MM.1S (cell line): ENCODE measurements at regions not wholly inside any gene's neighbourhood (a gene's known extent, or its start where the extent isn't known, plus 50 kb on each side); places are given as distances from the start of the nearest gene placed in this dataset.

Source experiments
- DNase-seq: peaks from one replicate; pipeline ENCODE4 v3.0.0-alpha.2; 2015
- H2AFZ ChIP-seq: fragments of 300-600 bp; sonication (generic); 2 replicates; pipeline ENCODE4 v1.6.0; 2016; ENCODE audit warnings: antibody characterized with exemption, low read length
- H3F3A ChIP-seq: fragments of 300-600 bp; sonication (generic); 2 replicates; pipeline ENCODE4 v1.6.1; 2016; ENCODE audit warnings: mild to moderate bottlenecking, antibody characterized with exemption, low read length, moderate library complexity, mixed read lengths; ENCODE audit not compliant: insufficient read depth
- H3K27ac ChIP-seq: fragments of 300-600 bp; sonication (generic); 2 replicates; pipeline ENCODE4 v1.5.1; 2016; ENCODE audit warnings: mild to moderate bottlenecking, low read length
- H3K27me3 ChIP-seq: fragments of 300-600 bp; sonication (generic); replicated peaks from 2 replicates; pipeline ENCODE4 v1.6.0; 2016; ENCODE audit warnings: low read length; ENCODE audit not compliant: insufficient read depth
- H3K36me3 ChIP-seq: fragments of 300-600 bp; sonication (generic); replicated peaks from 2 replicates; pipeline ENCODE4 v1.6.1; 2016; ENCODE audit warnings: mild to moderate bottlenecking, low read length, mixed read lengths; ENCODE audit not compliant: insufficient read depth
- H3K4me1 ChIP-seq: fragments of 300-600 bp; sonication (generic); 2 replicates; pipeline ENCODE4 v1.6.1; 2016; ENCODE audit warnings: low read length, mixed read lengths
- H3K4me2 ChIP-seq: fragments of 300-600 bp; sonication (generic); 2 replicates; pipeline ENCODE4 v1.6.0; 2016; ENCODE audit warnings: low read depth, low read length
- H3K4me3 ChIP-seq: fragments of 300-600 bp; sonication (generic); 2 replicates; pipeline ENCODE4 v1.5.1; 2016; ENCODE audit warnings: low read length, mixed read lengths
- H3K79me2 ChIP-seq: fragments of 300-600 bp; sonication (generic); 2 replicates; pipeline ENCODE4 v1.6.1; 2016; ENCODE audit warnings: mixed run types, low read length, mixed read lengths
- H3K9ac ChIP-seq: fragments of 300-600 bp; sonication (generic); 2 replicates; pipeline ENCODE4 v1.6.1; 2016; ENCODE audit warnings: low read length, mixed read lengths
- H3K9me2 ChIP-seq: fragments of 300-600 bp; sonication (generic); replicated peaks from 2 replicates; pipeline ENCODE4 v1.6.1; 2016; ENCODE audit warnings: mild to moderate bottlenecking, low read length, mixed read lengths; ENCODE audit not compliant: insufficient read depth
- H3K9me3 ChIP-seq: fragments of 300-600 bp; sonication (generic); replicated peaks from 2 replicates; pipeline ENCODE4 v1.6.1; 2016; ENCODE audit warnings: mild to moderate bottlenecking, low read length, mixed read lengths; ENCODE audit not compliant: insufficient read depth
- H4K20me1 ChIP-seq: fragments of 300-600 bp; sonication (generic); 2 replicates; pipeline ENCODE4 v1.6.1; 2016; ENCODE audit warnings: mild to moderate bottlenecking, low read length, moderate library complexity, mixed read lengths; ENCODE audit not compliant: insufficient read depth
- EZH2 ChIP-seq: fragments of 300-600 bp; sonication (generic); optimal IDR thresholded peaks from 2 replicates; pipeline ENCODE3; 2017; ENCODE audit warnings: low read depth, mild to moderate bottlenecking, antibody characterized with exemption, low read length, mixed read lengths
- EZH2phosphoT487 ChIP-seq: fragments of 300-600 bp; sonication (generic); IDR thresholded peaks from 2 replicates; pipeline ENCODE4 v1.6.1; 2018; ENCODE audit warnings: antibody characterized with exemption, low read length
- TF ChIP-seq, protein P1 (sequence below): fragments of 300-600 bp; sonication (generic); IDR thresholded peaks from 2 replicates; pipeline ENCODE4 v1.5.1; 2016; ENCODE audit warnings: antibody characterized with exemption, low read length, mixed read lengths

DNA sequence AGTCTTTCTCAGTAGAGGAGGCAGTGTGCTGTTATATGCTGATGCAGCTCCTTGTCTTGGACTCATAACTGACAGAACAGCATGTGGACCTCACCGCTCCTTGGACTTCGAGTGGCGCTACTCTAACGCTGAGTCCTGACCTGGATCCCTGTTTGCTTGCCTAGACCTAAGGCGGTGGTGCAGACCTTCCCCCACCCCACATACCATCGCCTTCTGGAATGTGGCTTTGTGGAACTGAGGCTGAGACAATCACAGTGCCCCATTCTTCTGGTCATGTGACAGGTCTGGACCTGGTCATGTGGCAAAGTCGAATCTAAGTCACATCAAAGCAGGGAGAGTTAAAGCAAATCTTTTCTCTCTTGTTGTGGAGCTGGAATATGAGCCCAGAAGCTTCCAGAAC is 190.7 kb upstream of the MKI67 start:
- Histone ChIP-seq H3K27ac (no peak overlapping the region), H3K4me2 (no peak overlapping the region), H3K27me3 (no peaks in the 10 kb centered on the region), H3K4me1 (no peaks in the 10 kb centered on the region), H3K9ac (no peak overlapping the region), H3K79me2 (no peaks in the 10 kb centered on the region), H3F3A (no peaks in the 10 kb centered on the region), H3K36me3 (no peaks in the 10 kb centered on the region), H3K4me3 (no peak overlapping the region), H2AFZ (no peak overlapping the region), H4K20me1 (no peaks in the 10 kb centered on the region), H3K9me2 (no peaks in the 10 kb centered on the region), H3K9me3 (no peaks in the 10 kb centered on the region)
- TF ChIP-seq EZH2 (no peak), EZH2phosphoT487 (no peak)
- TF ChIP-seq, protein P1, sequence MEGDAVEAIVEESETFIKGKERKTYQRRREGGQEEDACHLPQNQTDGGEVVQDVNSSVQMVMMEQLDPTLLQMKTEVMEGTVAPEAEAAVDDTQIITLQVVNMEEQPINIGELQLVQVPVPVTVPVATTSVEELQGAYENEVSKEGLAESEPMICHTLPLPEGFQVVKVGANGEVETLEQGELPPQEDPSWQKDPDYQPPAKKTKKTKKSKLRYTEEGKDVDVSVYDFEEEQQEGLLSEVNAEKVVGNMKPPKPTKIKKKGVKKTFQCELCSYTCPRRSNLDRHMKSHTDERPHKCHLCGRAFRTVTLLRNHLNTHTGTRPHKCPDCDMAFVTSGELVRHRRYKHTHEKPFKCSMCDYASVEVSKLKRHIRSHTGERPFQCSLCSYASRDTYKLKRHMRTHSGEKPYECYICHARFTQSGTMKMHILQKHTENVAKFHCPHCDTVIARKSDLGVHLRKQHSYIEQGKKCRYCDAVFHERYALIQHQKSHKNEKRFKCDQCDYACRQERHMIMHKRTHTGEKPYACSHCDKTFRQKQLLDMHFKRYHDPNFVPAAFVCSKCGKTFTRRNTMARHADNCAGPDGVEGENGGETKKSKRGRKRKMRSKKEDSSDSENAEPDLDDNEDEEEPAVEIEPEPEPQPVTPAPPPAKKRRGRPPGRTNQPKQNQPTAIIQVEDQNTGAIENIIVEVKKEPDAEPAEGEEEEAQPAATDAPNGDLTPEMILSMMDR = no peak
- DNase-seq = no peak

DNA sequence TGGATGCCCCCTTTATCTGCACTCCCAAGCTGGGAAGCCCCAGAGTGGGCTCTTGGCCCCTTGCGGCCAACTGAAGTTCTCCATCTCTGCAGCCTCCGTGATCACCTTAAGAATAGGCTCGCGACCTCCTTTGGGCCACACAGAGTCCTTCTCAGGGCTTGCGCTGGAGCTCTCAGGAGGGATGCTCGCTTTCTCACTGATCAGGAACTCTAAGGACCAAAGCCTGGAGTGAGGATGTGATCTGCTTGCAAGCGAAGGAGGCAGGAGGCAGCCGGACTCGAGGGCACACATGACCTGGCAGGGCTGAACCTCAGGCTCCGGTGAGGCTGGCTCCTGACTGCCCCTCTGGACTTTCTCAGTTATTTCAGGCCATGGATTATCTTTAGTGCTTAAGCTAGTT is 192.1 kb upstream of the MKI67 start:
- Histone ChIP-seq H3K9me2 (no peaks in the 10 kb centered on the region), H3K9me3 (no peaks in the 10 kb centered on the region), H2AFZ (no peak overlapping the region), H3K4me1 (no peaks in the 10 kb centered on the region), H3K4me3 (no peak overlapping the region), H3K27ac (no peak overlapping the region), H3K9ac (no peak overlapping the region), H3K36me3 (no peaks in the 10 kb centered on the region), H3K79me2 (no peaks in the 10 kb centered on the region), H3K4me2 (no peak overlapping the region), H3F3A (no peaks in the 10 kb centered on the region), H4K20me1 (no peaks in the 10 kb centered on the region), H3K27me3 (no peaks in the 10 kb centered on the region)
- DNase-seq = no peak
- TF ChIP-seq, protein P1 = no peak

DNA sequence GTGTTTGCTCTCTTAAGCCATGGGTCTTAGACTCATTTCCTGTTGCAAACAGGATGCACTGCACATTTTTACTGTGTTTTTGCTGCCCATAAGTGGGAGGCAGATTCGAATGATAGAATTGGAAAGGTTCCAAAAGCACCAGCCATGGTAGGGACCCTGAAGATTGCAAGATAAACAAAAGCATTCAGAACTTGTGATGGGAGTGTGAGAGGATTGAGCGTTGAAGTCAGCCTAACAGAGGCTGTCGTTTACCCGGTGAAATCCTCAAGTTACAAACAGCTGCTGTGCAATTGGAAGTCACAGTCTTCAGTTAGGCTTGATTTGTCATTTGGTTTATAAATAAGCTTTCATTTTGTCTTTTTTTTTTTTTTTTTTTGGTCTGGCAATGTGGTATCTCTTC is 192.7 kb upstream of the MKI67 start:
- H3K9me3 ChIP-seq = no peaks in the 10 kb centered on the region
- no peaks in the 10 kb centered on the region for H3K4me1 ChIP-seq
- H3K27me3 ChIP-seq = no peaks in the 10 kb centered on the region
- no peak overlapping the region for H3K9ac ChIP-seq
- no peak for DNase-seq
- H3K4me3 ChIP-seq = no peak overlapping the region
- no peak overlapping the region for H3K27ac ChIP-seq
- no peaks in the 10 kb centered on the region for H3K36me3 ChIP-seq
- TF ChIP-seq EZH2phosphoT487 (no peak), EZH2 (no peak)
- TF ChIP-seq, protein P1 = no peak
- no peak overlapping the region for H2AFZ ChIP-seq
- H3K4me2 ChIP-seq = no peak overlapping the region
- no peaks in the 10 kb centered on the region for H3K79me2 ChIP-seq
- H4K20me1 ChIP-seq = no peaks in the 10 kb centered on the region
- H3K9me2 ChIP-seq = no peaks in the 10 kb centered on the region
- H3F3A ChIP-seq = no peaks in the 10 kb centered on the region

DNA sequence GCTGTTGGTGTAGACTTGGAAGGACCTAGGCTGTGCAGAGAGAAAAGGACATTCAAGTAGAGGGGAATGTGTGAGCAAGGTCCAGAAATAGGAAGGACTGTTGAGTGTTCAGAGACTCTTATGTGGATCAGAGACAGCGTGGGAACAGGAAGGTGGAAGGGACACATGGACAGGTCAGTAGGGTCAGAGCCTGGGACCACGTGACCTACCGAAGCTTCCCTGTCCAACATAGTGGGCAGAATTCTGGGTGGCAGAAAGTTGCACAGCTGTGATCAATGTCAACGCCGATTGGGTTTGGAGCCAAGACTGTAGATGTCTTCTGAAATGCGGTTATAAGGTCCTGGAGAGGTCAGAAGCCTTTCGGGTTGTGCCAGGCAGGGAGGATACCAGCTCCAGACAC is 195.9 kb upstream of the MKI67 start:
- H3K9me2 ChIP-seq = no peaks in the 10 kb centered on the region
- DNase-seq = no peak
- no peak overlapping the region for H3K4me3 ChIP-seq
- TF ChIP-seq EZH2 (no peak), EZH2phosphoT487 (no peak)
- TF ChIP-seq, protein P1 = no peak
- H4K20me1 ChIP-seq = no peaks in the 10 kb centered on the region
- H3K9ac ChIP-seq = no peak overlapping the region
- no peak overlapping the region for H3K4me2 ChIP-seq
- H3K79me2 ChIP-seq = no peaks in the 10 kb centered on the region
- no peaks in the 10 kb centered on the region for H3K36me3 ChIP-seq
- H3K4me1 ChIP-seq = no peaks in the 10 kb centered on the region
- no peaks in the 10 kb centered on the region for H3F3A ChIP-seq
- H3K27ac ChIP-seq = no peak overlapping the region
- H3K27me3 ChIP-seq = no peaks in the 10 kb centered on the region
- H2AFZ ChIP-seq = no peak overlapping the region
- H3K9me3 ChIP-seq = no peaks in the 10 kb centered on the region
